ENCODE measurements at regions not wholly inside any gene's neighbourhood (a gene's known extent, or its start where the extent isn't known, plus 50 kb on each side); places are given as distances from the start of the nearest gene placed in this dataset.

DNA sequence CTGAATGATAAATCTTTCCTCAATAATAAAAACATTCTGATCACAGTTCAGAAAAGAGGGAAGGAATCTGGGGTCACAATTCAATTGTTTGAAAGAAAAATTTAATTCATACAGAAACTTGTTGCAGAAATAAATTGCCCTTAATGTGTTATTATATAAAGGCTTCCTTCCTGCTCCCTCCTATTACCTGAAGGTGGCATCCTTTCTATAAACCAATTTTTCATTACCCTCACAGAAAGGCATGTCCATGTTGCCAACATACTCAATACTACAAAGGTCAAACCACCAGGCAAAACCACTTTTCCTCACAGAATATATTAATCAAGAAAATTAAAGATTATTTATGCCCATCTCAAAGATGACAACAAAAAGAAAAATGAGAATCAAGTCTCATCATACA is 194.3 kb upstream of the CT83 start:
- H3K27me3 ChIP-seq (ENCODE audit: control insufficient read depth, insufficient read depth, low read length), result no peaks in the 10 kb centered on the region
- FAIRE-seq (no peak), DNase-seq (ENCODE audit: low read depth) (no peak)
- TF ChIP-seq, protein P1, sequence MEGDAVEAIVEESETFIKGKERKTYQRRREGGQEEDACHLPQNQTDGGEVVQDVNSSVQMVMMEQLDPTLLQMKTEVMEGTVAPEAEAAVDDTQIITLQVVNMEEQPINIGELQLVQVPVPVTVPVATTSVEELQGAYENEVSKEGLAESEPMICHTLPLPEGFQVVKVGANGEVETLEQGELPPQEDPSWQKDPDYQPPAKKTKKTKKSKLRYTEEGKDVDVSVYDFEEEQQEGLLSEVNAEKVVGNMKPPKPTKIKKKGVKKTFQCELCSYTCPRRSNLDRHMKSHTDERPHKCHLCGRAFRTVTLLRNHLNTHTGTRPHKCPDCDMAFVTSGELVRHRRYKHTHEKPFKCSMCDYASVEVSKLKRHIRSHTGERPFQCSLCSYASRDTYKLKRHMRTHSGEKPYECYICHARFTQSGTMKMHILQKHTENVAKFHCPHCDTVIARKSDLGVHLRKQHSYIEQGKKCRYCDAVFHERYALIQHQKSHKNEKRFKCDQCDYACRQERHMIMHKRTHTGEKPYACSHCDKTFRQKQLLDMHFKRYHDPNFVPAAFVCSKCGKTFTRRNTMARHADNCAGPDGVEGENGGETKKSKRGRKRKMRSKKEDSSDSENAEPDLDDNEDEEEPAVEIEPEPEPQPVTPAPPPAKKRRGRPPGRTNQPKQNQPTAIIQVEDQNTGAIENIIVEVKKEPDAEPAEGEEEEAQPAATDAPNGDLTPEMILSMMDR (IDR thresholded peaks at IDR 0.05; ENCODE audit: insufficient read depth, low read length, severe bottlenecking), result no peak
- H3K36me3 ChIP-seq (ENCODE audit: control insufficient read depth, insufficient read depth, low read length), result no peaks in the 10 kb centered on the region
- no peak overlapping the region for H3K4me3 ChIP-seq (ENCODE audit: low read depth, low read length)

DNA sequence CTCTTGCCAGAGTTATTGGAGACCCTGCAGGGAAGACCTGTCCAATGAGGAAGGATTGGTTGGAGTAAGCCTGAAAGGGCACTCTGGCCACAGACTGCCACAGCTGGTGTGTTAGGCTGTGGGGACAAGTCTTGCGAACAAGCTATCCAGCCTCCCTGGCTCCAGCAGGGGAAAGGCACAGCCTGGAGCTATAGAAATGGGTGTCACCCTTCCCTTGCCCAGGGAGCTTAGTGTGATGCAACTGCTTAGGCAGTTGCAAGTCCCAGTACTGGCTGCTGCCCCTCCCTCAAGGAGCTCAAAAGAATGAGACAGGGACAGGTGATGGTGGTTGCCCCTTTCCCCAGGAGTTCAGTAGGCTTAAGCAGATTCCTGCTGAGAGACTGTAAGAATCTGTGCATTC is 165.7 kb upstream of the CT83 start:
- Histone ChIP-seq H3K4me3 (ENCODE audit: low read depth, low read length) (no peak overlapping the region), H3K36me3 (ENCODE audit: control insufficient read depth, insufficient read depth, low read length) (no peaks in the 10 kb centered on the region), H3K27me3 (ENCODE audit: control insufficient read depth, insufficient read depth, low read length) (no peaks in the 10 kb centered on the region)
- DNase-seq (ENCODE audit: low read depth), result no peak
- TF ChIP-seq, protein P1 (IDR thresholded peaks at IDR 0.05; ENCODE audit: insufficient read depth, low read length, severe bottlenecking), result no peak
- FAIRE-seq, result no peak

DNA sequence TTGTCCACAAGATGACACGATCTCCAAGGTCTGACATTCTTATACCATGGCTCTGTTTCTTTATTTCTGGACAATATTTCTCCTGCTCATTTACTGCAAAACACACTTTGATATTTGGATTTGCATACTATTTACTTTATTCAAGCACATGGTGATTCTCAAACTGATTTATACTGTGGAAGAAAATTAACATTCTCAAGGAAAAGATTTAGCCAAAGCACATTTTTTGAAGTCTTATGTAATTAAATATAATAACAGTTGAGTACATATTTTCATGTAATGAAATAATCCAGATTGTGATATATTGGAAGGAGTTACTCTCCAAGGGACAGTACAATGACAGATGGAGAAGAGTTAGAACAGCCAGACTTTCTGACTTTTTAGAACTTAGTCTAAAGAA is 155.8 kb upstream of the CT83 start:
- FAIRE-seq, result no peak
- Histone ChIP-seq H3K4me3 (ENCODE audit: low read depth, low read length) (no peak overlapping the region), H3K36me3 (ENCODE audit: control insufficient read depth, insufficient read depth, low read length) (no peaks in the 10 kb centered on the region), H3K27me3 (ENCODE audit: control insufficient read depth, insufficient read depth, low read length) (no peaks in the 10 kb centered on the region)
- DNase-seq (ENCODE audit: low read depth), result no peak
- TF ChIP-seq, protein P1 (IDR thresholded peaks at IDR 0.05; ENCODE audit: insufficient read depth, low read length, severe bottlenecking), result no peak

DNA sequence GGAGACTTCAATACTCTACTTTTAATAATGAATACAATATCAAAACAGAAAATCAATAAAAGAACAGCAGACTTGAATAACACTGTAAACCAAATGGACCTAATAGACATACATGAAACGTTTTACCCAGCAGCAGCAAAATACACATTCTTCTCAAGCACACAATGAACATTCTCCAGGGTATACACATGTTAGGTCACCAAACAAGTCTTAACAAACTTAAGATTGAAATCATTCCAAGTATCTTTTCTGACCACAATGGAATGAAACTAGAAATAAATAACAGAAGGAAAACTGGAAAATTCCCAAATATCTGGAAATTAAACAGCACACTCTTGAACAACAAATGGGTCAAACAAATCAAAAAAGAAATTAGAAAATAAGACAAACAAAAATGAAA is 145.0 kb upstream of the CT83 start:
- FAIRE-seq, result no peak

DNA sequence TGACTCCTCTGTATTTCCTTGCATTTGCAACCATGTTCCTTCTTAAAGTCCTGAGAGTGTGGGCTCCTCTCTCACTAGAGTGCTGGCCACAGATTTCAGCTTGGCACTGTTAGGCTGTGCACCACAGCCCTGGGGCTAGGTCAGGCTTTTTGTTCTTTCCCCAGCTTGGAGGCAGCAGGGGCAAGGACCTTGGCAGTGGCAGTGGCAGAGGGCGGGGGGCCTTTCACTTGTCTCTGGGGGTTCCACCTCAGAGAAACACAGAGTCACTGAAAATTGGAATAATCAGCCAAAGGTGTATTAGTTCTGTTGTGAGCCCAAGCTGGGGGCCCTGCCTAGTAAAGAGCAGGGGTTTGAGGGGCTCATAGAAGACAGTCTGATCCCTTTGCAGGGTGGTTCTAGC is 142.8 kb upstream of the CT83 start:
- FAIRE-seq (no peak), DNase-seq (ENCODE audit: low read depth) (no peak)
- TF ChIP-seq, protein P1 (IDR thresholded peaks at IDR 0.05; ENCODE audit: insufficient read depth, low read length, severe bottlenecking), result no peak
- Histone ChIP-seq H3K27me3 (ENCODE audit: control insufficient read depth, insufficient read depth, low read length) (no peaks in the 10 kb centered on the region), H3K4me3 (ENCODE audit: low read depth, low read length) (no peak overlapping the region), H3K36me3 (ENCODE audit: control insufficient read depth, insufficient read depth, low read length) (no peaks in the 10 kb centered on the region)

More for the DNA sequence above, 145.0 kb upstream of the CT83 start:
- TF ChIP-seq, protein P1 (IDR thresholded peaks at IDR 0.05; ENCODE audit: insufficient read depth, low read length, severe bottlenecking), result no peak
- H3K36me3 ChIP-seq (ENCODE audit: control insufficient read depth, insufficient read depth, low read length), result no peaks in the 10 kb centered on the region
- H3K27me3 ChIP-seq (ENCODE audit: control insufficient read depth, insufficient read depth, low read length), result no peaks in the 10 kb centered on the region
- H3K4me3 ChIP-seq (ENCODE audit: low read depth, low read length), result no peak overlapping the region
- peak; percentile 53 for DNase-seq (ENCODE audit: low read depth)

DNA sequence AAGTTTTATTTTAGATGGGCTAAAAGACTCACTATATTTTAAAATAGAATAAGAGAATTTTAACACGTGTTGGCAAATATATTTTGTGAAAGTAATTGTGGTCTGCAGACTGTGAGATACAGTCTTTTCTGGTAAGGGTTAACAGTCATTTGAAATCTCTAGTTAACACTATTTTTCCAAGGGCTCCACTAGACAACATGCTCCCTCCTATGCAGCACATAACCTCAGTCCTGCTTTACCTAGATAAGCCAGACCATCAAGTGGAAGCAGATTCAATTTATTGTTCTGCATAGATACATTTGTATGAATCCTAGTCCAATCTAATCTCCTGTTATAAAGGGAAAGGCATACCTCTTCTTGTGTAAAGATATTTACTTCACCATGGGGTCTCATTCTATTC is 133.2 kb upstream of the CT83 start:
- DNase-seq (ENCODE audit: low read depth) (no peak), FAIRE-seq (no peak)
- no peak overlapping the region for H3K4me3 ChIP-seq (ENCODE audit: low read depth, low read length)
- no peaks in the 10 kb centered on the region for H3K36me3 ChIP-seq (ENCODE audit: control insufficient read depth, insufficient read depth, low read length)
- no peaks in the 10 kb centered on the region for H3K27me3 ChIP-seq (ENCODE audit: control insufficient read depth, insufficient read depth, low read length)
- TF ChIP-seq, protein P1 (IDR thresholded peaks at IDR 0.05; ENCODE audit: insufficient read depth, low read length, severe bottlenecking), result no peak
